Nephron (organoid): ENCODE measurements at regions not wholly inside any gene's neighbourhood (a gene's known extent, or its start where the extent isn't known, plus 50 kb on each side); places are given as distances from the start of the nearest gene placed in this dataset.

Source experiments
- H3K27ac Mint-ChIP-seq, 3 experiments: 2 replicates each; pipeline ENCODE4 v1.8.0; 2020; ENCODE audit warnings: mixed read lengths in 3 of 3, mild to moderate bottlenecking in 2 of 3, moderate library complexity in 1 of 3
- H3K27me3 Mint-ChIP-seq: 2 replicates; pipeline ENCODE4 v1.8.0; 2021; ENCODE audit warnings: low read depth, mild to moderate bottlenecking, moderate library complexity, mixed read lengths
- H3K36me3 Mint-ChIP-seq: 2 replicates; pipeline ENCODE4 v1.8.0; 2020; ENCODE audit warnings: low read depth, mixed read lengths
- H3K4me1 Mint-ChIP-seq: 2 replicates; pipeline ENCODE4 v1.8.0; 2020; ENCODE audit warnings: mixed read lengths
- H3K4me3 Mint-ChIP-seq, 3 experiments: 2 replicates each; pipeline ENCODE4 v1.8.0; 2020; ENCODE audit warnings: mild to moderate bottlenecking in 3 of 3, mixed read lengths in 3 of 3, moderate library complexity in 2 of 3
- H3K9me3 Mint-ChIP-seq: 2 replicates; pipeline ENCODE4 v1.8.0; 2020; ENCODE audit warnings: mixed read lengths
- CTCF ChIP-seq, 3 experiments: fragments of 200-600 bp; sonication (generic); IDR thresholded peaks; one replicate each; pipeline ENCODE4 v1.5.0; 2021; ENCODE audit warnings: antibody characterized with exemption in 3 of 3; ENCODE audit not compliant: unreplicated experiment in 3 of 3

DNA sequence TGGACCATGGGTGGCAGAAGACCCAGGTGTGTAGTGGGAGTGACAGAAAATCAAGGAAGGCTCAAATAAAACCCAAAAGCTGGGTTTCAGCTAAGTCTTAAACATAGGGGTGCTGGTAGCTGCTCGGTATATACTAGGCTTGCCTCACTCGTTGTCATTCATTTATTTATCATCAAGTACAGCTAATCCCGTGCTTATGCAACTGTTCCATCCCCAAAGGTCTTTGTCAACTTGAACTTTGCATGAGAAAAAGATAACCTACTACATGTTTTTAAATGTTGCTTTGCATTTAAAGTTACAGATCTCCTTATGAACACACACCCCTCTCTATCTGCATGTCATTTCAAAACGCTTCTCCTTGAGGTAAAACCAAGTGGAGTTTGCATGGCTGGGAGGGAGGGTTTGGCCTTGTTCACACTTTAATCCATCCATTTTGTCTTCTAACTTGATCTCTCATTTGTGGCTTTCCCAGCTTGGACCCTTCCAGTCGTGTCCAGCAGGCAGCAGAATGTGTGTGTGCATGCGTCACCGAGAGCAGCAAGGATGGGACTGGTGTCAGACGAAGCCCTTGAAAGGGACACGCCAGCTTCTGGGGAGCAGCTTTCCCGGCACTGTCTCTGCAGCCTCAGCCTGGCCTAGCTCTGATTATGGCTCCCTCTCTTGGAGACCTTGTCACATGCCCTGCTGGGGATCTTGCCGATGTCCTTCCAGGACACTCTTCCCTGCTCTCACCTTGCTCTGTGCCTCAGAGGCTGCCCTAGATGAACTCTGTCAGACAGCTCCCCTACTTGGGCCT is 133.5 kb downstream of the GADD45G start:
- no peaks in the 10 kb centered on the region for H3K36me3 Mint-ChIP-seq
- H3K27me3 Mint-ChIP-seq = peaks cover 24% of the 10 kb centered on the region

GRCh38 chr9:89739511-89739910 is 134.7 kb downstream of the GADD45G start:
- H3K9me3 Mint-ChIP-seq = no peaks in the 10 kb centered on the region
- no peak overlapping the region for H3K27ac Mint-ChIP-seq
- no peak overlapping the region for H3K4me3 Mint-ChIP-seq
- TF ChIP-seq CTCF (IDR thresholded peaks at IDR 0.05; ENCODE audit: unreplicated experiment in 3 of 3) = no peak
- no peaks in the 10 kb centered on the region for H3K36me3 Mint-ChIP-seq
- peaks cover 30% of the 10 kb centered on the region for H3K27me3 Mint-ChIP-seq
- peaks cover 6% of the 10 kb centered on the region for H3K4me1 Mint-ChIP-seq

More for the DNA sequence above, 133.5 kb downstream of the GADD45G start:
- Mint-ChIP-seq H3K27ac (no peak overlapping the region), H3K9me3 (no peaks in the 10 kb centered on the region), H3K4me1 (peaks cover under 1% of the 10 kb centered on the region), H3K4me3 (no peak overlapping the region)
- TF ChIP-seq CTCF (IDR thresholded peaks at IDR 0.05; ENCODE audit: unreplicated experiment in 3 of 3) = no peak

GRCh38 chr9:89739916-89740315 is 135.1 kb downstream of the GADD45G start:
- H3K27ac Mint-ChIP-seq = no peak overlapping the region
- H3K27me3 Mint-ChIP-seq = peaks cover 29% of the 10 kb centered on the region
- no peaks in the 10 kb centered on the region for H3K36me3 Mint-ChIP-seq
- H3K4me1 Mint-ChIP-seq = peaks cover 6% of the 10 kb centered on the region
- TF ChIP-seq CTCF (IDR thresholded peaks at IDR 0.05; ENCODE audit: unreplicated experiment in 3 of 3) = no peak
- H3K4me3 Mint-ChIP-seq = no peak overlapping the region
- no peaks in the 10 kb centered on the region for H3K9me3 Mint-ChIP-seq

GRCh38 chr9:89740722-89741121 is 135.9 kb downstream of the GADD45G start:
- TF ChIP-seq CTCF (IDR thresholded peaks at IDR 0.05; ENCODE audit: unreplicated experiment in 3 of 3) = no peak
- Mint-ChIP-seq H3K4me3 (no peak overlapping the region), H3K36me3 (no peaks in the 10 kb centered on the region)

GRCh38 chr9:89742660-89743059 is 137.8 kb downstream of the GADD45G start:
- Mint-ChIP-seq H3K27me3 (peaks cover 30% of the 10 kb centered on the region), H3K36me3 (no peaks in the 10 kb centered on the region), H3K4me3 (no peak overlapping the region), H3K27ac (no peak overlapping the region), H3K4me1 (peaks cover 26% of the 10 kb centered on the region), H3K9me3 (no peaks in the 10 kb centered on the region)
- TF ChIP-seq CTCF (IDR thresholded peaks at IDR 0.05; ENCODE audit: unreplicated experiment in 3 of 3) = no peak

More at GRCh38 chr9:89740722-89741121, 135.9 kb downstream of the GADD45G start:
- Mint-ChIP-seq H3K4me1 (peaks cover 10% of the 10 kb centered on the region), H3K27me3 (peaks cover 29% of the 10 kb centered on the region), H3K27ac (no peak overlapping the region), H3K9me3 (no peaks in the 10 kb centered on the region)

DNA sequence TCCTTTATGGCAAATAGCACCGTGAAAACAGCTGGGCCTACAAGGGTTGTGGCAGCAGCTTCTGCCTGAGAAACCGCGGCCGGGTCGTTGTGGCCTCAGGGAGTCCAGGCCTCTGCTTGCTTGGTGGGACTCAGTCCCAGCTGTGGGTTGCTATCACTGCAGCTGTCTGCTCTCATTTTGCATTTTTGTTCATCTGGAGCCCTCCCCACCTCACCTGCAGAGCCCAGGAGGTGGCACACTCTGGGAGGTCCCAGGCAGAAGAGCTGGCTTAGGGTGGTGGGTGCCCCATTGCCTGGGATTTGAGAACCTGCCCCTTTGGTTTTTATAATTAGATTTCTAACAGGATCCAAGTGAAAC is 138.4 kb downstream of the GADD45G start:
- no peak overlapping the region for H3K4me3 Mint-ChIP-seq
- H3K27ac Mint-ChIP-seq = no peak overlapping the region
- no peak for TF ChIP-seq CTCF (IDR thresholded peaks at IDR 0.05; ENCODE audit: unreplicated experiment in 3 of 3)
- H3K36me3 Mint-ChIP-seq = no peaks in the 10 kb centered on the region
- H3K27me3 Mint-ChIP-seq = peaks cover 30% of the 10 kb centered on the region
- no peaks in the 10 kb centered on the region for H3K9me3 Mint-ChIP-seq
- peaks cover 30% of the 10 kb centered on the region for H3K4me1 Mint-ChIP-seq
